GM12875 (cell line): ENCODE measurements at regions not wholly inside any gene's neighbourhood (a gene's known extent, or its start where the extent isn't known, plus 50 kb on each side); places are given as distances from the start of the nearest gene placed in this dataset.

Source experiments
- H3K4me3 ChIP-seq: one replicate; pipeline ENCODE4 v1.5.1; 2011; ENCODE audit warnings: low read depth, low read length, control low read depth
- TF ChIP-seq, protein P1 (sequence below): IDR thresholded peaks from 2 replicates; pipeline ENCODE4 v1.5.1; 2011; ENCODE audit warnings: low read depth, mild to moderate bottlenecking, control low read depth, inconsistent platforms, low read length, moderate library complexity, borderline replicate concordance; ENCODE audit not compliant: insufficient read depth

GRCh38 chr3:165635791-165636683, 201.2 kb downstream of the BCHE start:
- TF ChIP-seq, protein P1, sequence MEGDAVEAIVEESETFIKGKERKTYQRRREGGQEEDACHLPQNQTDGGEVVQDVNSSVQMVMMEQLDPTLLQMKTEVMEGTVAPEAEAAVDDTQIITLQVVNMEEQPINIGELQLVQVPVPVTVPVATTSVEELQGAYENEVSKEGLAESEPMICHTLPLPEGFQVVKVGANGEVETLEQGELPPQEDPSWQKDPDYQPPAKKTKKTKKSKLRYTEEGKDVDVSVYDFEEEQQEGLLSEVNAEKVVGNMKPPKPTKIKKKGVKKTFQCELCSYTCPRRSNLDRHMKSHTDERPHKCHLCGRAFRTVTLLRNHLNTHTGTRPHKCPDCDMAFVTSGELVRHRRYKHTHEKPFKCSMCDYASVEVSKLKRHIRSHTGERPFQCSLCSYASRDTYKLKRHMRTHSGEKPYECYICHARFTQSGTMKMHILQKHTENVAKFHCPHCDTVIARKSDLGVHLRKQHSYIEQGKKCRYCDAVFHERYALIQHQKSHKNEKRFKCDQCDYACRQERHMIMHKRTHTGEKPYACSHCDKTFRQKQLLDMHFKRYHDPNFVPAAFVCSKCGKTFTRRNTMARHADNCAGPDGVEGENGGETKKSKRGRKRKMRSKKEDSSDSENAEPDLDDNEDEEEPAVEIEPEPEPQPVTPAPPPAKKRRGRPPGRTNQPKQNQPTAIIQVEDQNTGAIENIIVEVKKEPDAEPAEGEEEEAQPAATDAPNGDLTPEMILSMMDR = no peak
- H3K4me3 ChIP-seq = no peak overlapping the region

DNA sequence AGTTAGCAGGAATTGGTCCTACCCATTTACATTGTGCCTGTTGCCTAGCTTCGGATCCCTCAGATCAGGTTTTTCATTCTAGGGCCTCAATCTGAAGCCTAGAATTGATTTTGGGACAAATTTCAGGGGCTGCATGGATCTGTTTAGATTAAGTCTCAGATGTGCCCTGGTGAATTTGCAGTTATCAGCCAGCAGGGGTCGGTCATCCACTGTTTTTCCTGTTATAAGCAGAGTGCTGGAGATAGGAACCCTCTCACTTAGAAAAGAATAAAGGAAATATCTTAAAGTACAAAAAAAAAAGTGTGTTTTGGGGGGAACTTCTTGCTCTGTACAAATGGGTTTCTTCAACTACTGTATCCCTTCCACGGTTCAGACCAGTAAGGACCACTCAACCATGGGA, 212.5 kb downstream of the BCHE start:
- TF ChIP-seq, protein P1 = peak; percentile 27; the same call in 1 of the 2 replicates
- no peak overlapping the region for H3K4me3 ChIP-seq

DNA sequence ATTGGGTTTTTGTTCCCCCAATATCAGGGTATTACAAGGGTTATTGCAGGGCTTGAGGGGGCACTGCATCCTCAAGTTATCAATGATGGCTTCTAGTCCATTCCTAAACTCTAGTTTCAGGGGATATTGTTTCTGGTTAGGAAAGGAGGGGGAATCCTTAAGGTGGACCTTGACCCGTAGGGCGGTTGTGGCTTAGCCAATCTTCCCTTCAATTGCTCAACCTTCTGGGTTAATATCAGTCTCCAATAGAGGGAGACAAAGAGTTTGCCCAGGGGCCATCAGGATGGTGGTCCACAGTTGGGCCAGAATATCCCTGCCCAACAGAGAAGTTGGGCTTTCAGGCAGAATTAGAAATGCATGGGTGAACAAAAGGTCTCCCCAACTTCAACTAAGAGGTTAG, 214.9 kb downstream of the BCHE start:
- TF ChIP-seq, protein P1 = 0 out of 2 replicates have a peak, but pooled peaks have one; percentile 2
- no peak overlapping the region for H3K4me3 ChIP-seq

DNA sequence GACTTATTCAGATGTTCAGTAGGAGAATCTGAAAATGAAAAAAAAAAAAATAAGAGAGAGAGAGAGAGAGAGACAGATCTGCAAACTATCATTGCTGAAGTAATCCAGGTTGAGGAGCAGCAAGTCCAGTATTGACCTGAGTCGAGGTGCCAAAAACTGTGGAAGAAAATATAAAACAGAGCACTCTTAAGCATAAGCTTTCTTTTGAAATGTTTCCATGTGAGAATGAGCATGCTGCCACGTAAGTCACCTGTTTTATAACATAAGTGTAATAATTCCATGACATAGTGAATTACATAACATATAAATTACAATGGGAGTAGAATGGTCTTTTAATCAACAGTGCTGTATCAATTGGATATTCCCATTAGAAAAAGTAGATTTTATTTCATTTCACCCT, 218.2 kb downstream of the BCHE start:
- TF ChIP-seq, protein P1 = no peak

DNA sequence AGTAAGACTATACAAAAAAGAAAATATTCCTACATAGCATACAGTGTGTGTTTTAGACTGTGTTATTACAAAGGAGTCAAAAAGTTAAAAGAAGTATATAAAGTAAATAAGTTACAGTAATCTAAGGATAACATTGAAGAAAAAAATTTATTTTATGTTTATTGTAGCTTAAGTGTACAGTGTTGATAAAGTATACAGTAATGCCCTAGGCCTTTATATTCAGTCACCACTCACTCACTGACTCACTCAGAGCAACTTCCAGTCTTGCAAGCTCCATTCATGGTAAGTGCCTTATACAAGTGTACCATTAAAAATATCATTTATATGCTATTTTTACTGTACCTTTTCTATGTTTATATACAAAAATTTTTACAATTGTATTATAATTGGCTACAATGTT, 220.1 kb downstream of the BCHE start:
- TF ChIP-seq, protein P1 = no peak
- no peak overlapping the region for H3K4me3 ChIP-seq

More for the DNA sequence above, 218.2 kb downstream of the BCHE start:
- no peak overlapping the region for H3K4me3 ChIP-seq

DNA sequence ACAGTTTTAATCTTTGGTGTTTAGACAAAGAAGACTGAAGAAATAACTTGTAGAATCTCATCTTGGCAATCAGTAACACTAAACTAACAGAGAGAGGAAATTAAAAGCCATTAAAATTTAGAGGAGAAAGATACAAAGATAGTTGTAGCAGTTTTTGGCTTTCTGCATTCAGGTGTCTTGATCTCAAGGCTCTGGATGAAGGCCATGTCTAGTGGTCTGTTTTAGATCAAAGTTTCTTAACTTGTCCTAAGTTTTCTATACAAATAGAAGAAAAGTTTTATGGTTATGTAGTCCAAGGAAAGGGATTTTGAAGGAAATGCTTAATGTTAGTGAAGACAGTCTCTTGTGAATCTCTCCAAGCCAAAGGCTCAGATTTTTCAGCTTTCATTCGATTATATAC, 222.9 kb downstream of the BCHE start:
- no peak overlapping the region for H3K4me3 ChIP-seq
- TF ChIP-seq, protein P1 = no peak

DNA sequence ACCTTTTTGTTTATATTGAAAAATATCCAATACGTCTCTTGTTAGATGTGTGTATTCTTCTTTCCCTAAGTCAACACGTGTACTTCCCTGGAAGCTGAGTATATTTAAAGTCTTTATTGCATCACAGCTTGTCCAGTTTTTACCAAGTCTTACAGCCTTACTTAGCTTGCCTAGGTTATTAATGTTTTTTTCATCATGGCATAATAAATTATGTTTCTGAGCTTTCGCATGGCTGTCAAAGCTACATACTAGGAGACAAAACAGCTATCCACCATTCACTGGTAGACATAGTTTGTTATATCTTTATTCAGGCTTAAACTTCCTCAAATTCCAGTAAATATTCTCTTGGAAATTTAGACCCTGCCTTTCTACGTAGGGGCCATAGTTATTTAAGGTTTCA, 224.2 kb downstream of the BCHE start:
- TF ChIP-seq, protein P1 = no peak
- H3K4me3 ChIP-seq = no peak overlapping the region
